Kidney epithelial cell (primary cell): ENCODE measurements at regions not wholly inside any gene's neighbourhood (a gene's known extent, or its start where the extent isn't known, plus 50 kb on each side); places are given as distances from the start of the nearest gene placed in this dataset.

Source experiments
- DNase-seq: peaks from one replicate; pipeline ENCODE4 v3.0.0-alpha.2; 2010; ENCODE audit warnings: low read depth
- H3K27me3 ChIP-seq: 2 replicates; pipeline ENCODE4 v1.6.0; 2011; ENCODE audit warnings: low read length; ENCODE audit not compliant: control insufficient read depth, insufficient read depth
- H3K36me3 ChIP-seq: 2 replicates; pipeline ENCODE4 v1.5.1; 2011; ENCODE audit warnings: low read length; ENCODE audit not compliant: control insufficient read depth, insufficient read depth
- H3K4me3 ChIP-seq: 2 replicates; pipeline ENCODE4 v1.5.1; 2011; ENCODE audit warnings: low read depth, mild to moderate bottlenecking, control low read depth, low read length
- TF ChIP-seq, protein P1 (sequence below): IDR thresholded peaks from 2 replicates; pipeline ENCODE4 v1.5.1; 2011; ENCODE audit warnings: mild to moderate bottlenecking, moderate library complexity, low read length, control low read depth, inconsistent platforms; ENCODE audit not compliant: insufficient read depth, poor library complexity, severe bottlenecking

DNA sequence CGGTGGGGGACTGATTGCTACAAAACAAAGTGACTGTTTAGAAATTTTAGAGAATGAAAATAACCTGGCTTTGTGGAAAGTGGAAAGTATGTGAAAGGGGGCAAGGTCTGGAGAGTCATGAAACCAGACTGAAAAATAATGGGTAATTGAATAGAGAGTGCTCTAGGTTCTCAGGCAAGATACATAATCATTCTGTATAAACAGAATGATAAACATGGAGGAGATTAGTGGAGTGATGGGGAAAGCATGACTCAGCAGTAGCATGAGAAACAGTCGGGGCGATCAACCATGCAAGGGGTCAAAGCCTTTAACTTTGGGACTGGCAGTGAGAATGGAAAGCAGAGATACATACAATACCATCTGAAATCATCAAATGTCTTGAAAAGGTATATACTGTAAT lies 332.5 kb downstream of the CCER1 start:
- no peak for DNase-seq
- Histone ChIP-seq H3K36me3 (no peaks in the 10 kb centered on the region), H3K4me3 (no peak overlapping the region), H3K27me3 (no peaks in the 10 kb centered on the region)
- TF ChIP-seq, protein P1, sequence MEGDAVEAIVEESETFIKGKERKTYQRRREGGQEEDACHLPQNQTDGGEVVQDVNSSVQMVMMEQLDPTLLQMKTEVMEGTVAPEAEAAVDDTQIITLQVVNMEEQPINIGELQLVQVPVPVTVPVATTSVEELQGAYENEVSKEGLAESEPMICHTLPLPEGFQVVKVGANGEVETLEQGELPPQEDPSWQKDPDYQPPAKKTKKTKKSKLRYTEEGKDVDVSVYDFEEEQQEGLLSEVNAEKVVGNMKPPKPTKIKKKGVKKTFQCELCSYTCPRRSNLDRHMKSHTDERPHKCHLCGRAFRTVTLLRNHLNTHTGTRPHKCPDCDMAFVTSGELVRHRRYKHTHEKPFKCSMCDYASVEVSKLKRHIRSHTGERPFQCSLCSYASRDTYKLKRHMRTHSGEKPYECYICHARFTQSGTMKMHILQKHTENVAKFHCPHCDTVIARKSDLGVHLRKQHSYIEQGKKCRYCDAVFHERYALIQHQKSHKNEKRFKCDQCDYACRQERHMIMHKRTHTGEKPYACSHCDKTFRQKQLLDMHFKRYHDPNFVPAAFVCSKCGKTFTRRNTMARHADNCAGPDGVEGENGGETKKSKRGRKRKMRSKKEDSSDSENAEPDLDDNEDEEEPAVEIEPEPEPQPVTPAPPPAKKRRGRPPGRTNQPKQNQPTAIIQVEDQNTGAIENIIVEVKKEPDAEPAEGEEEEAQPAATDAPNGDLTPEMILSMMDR: no peak

DNA sequence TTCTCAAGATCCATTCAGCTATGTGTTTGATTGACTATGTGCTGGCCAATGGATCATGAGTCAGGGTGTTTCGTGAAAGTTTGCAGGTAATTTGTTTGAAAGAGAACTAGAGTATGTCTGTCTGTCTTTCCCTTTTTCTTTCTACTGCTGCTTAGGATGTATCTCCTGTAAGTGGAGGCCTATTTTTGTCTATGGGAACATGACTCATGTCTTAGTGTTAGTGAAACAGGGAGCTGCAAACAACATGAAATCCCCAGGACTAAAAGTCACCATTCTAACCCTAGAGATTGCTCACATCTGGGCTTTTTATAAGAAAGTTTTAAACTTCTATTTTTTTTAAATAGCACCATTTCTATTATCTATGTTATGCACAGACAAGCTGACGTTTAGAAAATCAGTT lies 333.0 kb downstream of the CCER1 start:
- DNase-seq: no peak
- Histone ChIP-seq H3K4me3 (no peak overlapping the region), H3K27me3 (no peaks in the 10 kb centered on the region), H3K36me3 (no peaks in the 10 kb centered on the region)
- TF ChIP-seq, protein P1: no peak

DNA sequence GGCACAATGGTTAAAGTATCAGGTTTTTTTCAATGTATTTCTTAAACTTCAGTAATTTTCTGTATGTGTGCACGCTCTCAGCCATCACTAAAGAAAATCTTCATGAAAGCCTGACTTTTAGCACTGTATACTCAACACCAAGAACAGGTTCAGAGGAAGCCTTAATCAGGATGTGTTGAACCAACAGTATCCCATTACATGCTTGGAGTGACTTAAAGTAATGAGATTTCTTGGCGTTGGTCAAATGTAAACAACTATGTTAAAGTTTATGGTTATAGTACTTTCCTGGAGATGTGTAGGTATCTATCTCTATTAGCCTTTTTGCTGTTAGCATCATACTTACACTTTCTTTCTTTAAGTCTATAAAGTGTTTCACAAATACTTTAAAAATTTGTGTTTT lies 335.0 kb downstream of the CCER1 start:
- no peaks in the 10 kb centered on the region for H3K36me3 ChIP-seq
- no peaks in the 10 kb centered on the region for H3K27me3 ChIP-seq
- H3K4me3 ChIP-seq: no peak overlapping the region
- TF ChIP-seq, protein P1: no peak
- no peak for DNase-seq

DNA sequence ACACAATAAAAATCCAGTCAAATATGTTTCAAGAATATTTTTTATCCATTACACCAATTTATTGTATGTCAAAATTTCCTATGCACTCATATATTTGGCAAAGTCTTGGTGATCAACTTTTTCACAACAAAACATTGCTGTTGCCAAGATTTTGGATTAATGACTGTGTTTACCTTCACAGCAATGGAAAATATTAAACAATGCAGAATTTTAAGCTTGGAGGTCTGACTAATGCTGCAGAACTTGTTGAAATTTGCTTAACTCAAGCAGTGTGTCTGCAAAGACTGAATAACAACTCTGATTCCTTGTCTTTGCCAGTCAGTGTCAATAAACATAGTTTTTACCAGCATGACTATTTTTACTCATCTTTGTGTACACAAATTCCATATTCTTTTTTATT lies 336.4 kb downstream of the CCER1 start:
- Histone ChIP-seq H3K4me3 (no peak overlapping the region), H3K27me3 (no peaks in the 10 kb centered on the region), H3K36me3 (no peaks in the 10 kb centered on the region)
- TF ChIP-seq, protein P1: no peak
- no peak for DNase-seq

DNA sequence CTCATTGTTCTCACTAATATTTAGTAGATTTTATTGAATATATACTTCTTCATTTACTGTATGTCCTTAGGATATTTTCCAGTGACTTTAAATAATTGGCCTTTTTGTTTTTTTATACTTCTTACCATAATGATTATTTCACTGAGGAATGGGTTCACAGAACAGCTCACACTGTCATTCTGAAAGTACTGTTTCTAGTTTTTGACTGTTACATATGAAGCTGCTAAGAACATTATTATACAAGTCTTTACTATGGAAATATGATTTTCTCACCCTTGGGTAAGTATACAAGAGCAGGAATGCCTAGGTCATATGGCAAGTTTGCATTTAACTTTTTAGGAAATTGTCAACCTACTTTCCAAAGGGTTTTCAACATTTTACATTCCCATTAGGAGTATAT lies 343.1 kb downstream of the CCER1 start:
- Histone ChIP-seq H3K36me3 (no peaks in the 10 kb centered on the region), H3K4me3 (no peak overlapping the region), H3K27me3 (no peaks in the 10 kb centered on the region)
- TF ChIP-seq, protein P1: no peak
- no peak for DNase-seq

DNA sequence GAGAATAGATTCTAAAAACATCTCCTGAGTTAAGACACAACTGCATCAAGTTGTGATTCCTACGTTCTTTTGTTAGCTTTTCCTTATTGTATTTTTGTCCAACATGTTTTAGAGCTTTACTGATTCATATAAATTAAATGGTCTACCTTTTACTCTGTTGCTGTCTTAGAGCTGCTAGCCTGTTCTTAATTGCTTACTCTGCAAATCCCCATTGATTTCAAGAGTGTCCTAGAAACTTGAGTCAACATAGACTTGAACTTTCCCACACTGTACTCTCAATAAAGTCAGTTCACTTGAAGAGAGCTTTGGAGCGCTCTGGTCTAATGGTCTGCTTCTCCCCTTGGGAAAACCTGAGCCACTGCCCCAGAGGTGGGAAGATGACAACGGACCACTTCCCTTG lies 343.9 kb downstream of the CCER1 start:
- TF ChIP-seq, protein P1: no peak
- no peak overlapping the region for H3K4me3 ChIP-seq
- H3K27me3 ChIP-seq: no peaks in the 10 kb centered on the region
- DNase-seq: no peak
- H3K36me3 ChIP-seq: no peaks in the 10 kb centered on the region
